ENCODE measurements at regions not wholly inside any gene's neighbourhood (a gene's known extent, or its start where the extent isn't known, plus 50 kb on each side); places are given as distances from the start of the nearest gene placed in this dataset.

DNA sequence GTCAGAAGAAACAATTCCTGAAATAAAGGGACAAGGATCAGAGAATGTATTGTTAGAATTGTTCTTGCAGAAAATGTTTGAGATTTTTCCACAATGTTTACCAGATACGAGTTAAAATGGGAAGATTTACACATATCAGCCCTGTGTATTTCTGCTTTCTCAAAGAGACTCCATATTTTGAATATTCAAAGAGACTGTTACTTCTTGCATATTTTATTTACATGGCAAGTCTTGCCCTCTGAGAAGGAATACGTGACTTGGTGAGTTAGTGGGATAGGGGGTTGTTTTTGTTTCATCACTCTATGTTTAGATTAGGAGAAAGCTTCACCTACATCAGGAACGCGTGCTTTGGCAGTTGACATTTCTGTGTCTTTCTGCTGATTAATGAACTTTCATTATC lies 56.1 kb upstream of the ZDHHC17 start:
- H3K27me3 Mint-ChIP-seq, result no peaks in the 10 kb centered on the region
- H3K9me3 Mint-ChIP-seq, result no peaks in the 10 kb centered on the region
- H3K36me3 Mint-ChIP-seq (ENCODE audit: low read depth), result no peaks in the 10 kb centered on the region
- no peak overlapping the region for H3K27ac Mint-ChIP-seq
- H3K4me1 Mint-ChIP-seq (ENCODE audit: low read depth), result no peaks in the 10 kb centered on the region
- no peak overlapping the region for H3K4me3 Mint-ChIP-seq

DNA sequence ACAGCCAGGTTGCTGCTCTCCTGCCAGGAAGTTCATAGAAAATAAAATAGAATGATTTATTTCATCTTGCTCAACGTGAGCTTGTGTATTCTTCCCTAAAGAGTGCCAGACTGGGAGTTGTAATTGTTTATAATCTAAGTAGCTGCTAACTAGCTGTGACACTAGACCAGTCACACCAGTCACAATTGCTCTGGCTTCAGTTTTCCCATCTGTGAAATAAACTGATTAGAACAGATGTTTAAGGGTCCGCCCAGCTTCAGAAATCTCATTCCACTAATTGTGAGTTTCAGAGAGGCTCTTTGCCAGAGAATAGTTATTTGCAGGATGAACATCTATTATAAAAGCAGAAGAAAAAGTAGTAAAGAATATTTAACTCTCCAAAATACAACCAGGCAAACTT lies 55.6 kb upstream of the ZDHHC17 start:
- H3K27me3 Mint-ChIP-seq, result no peaks in the 10 kb centered on the region
- no peak overlapping the region for H3K27ac Mint-ChIP-seq
- no peak overlapping the region for H3K4me3 Mint-ChIP-seq
- H3K4me1 Mint-ChIP-seq (ENCODE audit: low read depth), result no peaks in the 10 kb centered on the region
- no peaks in the 10 kb centered on the region for H3K36me3 Mint-ChIP-seq (ENCODE audit: low read depth)
- no peaks in the 10 kb centered on the region for H3K9me3 Mint-ChIP-seq

DNA sequence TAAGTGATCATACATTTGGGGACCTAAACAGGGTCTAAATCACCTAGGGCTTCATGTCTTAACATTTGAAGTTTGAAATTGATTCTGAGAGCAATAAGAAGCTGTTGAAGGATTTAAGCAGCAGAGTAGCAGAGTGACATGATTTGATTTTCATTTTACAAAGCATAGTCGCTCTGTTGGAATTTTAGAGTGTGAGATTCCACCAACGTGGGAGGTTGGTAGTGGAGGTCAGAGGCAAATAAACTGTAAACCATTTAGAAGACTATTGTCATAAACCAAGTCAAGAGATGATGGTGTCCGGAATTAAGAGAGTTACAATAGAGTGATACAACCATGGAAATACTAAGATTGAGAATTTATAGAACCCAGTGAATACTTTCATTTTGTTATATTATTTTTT lies 52.7 kb upstream of the ZDHHC17 start:
- Mint-ChIP-seq H3K9me3 (no peaks in the 10 kb centered on the region), H3K4me1 (ENCODE audit: low read depth) (no peaks in the 10 kb centered on the region), H3K4me3 (no peak overlapping the region), H3K27me3 (no peaks in the 10 kb centered on the region), H3K27ac (no peak overlapping the region), H3K36me3 (ENCODE audit: low read depth) (no peaks in the 10 kb centered on the region)

DNA sequence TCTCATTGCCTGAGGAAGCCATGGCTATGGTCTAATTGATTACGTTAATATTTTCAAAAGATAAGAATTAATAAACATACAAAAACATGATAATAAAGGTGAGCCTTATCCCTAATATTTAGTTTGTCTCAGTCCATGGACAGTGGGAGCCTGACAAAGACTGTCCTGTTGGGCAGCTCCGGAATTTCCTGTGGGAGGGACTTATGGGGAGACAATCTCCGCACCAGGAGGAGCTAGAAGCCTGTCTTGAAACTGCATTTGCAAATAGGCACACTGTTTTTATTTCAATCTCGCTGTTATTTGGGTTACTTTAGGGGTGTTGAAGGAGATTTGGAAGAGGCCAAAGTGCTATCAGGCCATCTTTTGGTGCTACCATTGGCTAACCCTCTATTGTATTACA lies 50.8 kb upstream of the ZDHHC17 start:
- Mint-ChIP-seq H3K27ac (no peak overlapping the region), H3K4me1 (ENCODE audit: low read depth) (no peaks in the 10 kb centered on the region), H3K27me3 (no peaks in the 10 kb centered on the region), H3K36me3 (ENCODE audit: low read depth) (no peaks in the 10 kb centered on the region), H3K4me3 (no peak overlapping the region), H3K9me3 (no peaks in the 10 kb centered on the region)

DNA sequence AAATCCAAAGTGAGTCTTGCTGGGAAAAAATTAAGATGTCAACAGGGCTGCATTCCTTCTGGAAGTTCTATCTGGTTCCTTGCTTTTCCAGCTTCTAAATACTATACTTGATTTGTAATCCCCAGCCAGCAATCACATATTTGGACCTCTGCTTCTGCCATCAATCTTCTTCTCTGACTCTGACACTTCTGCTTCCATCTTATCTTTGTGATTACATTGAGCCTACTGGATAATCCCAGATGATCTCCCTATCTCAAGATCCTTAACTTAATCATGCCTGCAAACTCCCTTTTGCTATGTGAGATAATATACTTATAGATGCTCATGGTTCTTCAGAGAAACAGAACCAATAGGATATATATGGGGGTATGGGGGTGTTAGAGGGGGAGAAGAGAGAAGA lies 49.9 kb upstream of the ZDHHC17 start:
- Mint-ChIP-seq H3K4me3 (no peak overlapping the region), H3K9me3 (no peaks in the 10 kb centered on the region), H3K4me1 (ENCODE audit: low read depth) (no peaks in the 10 kb centered on the region), H3K27ac (no peak overlapping the region), H3K36me3 (ENCODE audit: low read depth) (no peaks in the 10 kb centered on the region), H3K27me3 (no peaks in the 10 kb centered on the region)

Data from stimulated activated naive CD8-positive, alpha-beta T cell treated with anti-CD3 and anti-CD28 coated beads, Interleukin-15, Interleukin-2, amounts not matched to agents 100 ng/mL and 50 ng/mL, for 24 hours (primary cell).